SK-N-SH (cell line): ENCODE measurements at regions not wholly inside any gene's neighbourhood (a gene's known extent, or its start where the extent isn't known, plus 50 kb on each side); places are given as distances from the start of the nearest gene placed in this dataset.
"Not testable (repeated sequence)": the region's sequence is repeated elsewhere in the genome, so short reads cannot be mapped to it uniquely, and the experiment has no call there.

Experiments
- CTCF ChIA-PET: fragments of 300-600, 350-600 bp; formaldehyde crosslinking; extraction: SDS; loops from one replicate; lab custom pipeline; 2021; lab: Yijun Ruan, JAX
- POLR2A ChIA-PET: fragments of 350-600 bp; sonication (Branson Sonifier 250); formaldehyde crosslinking; extraction: SDS; loops from one replicate; lab custom pipeline; 2020; ENCODE audit warnings: antibody characterized with exemption, inconsistent platforms; lab: Yijun Ruan, JAX
- DNase-seq: peaks from one replicate; pipeline ENCODE4 v3.0.0; 2012
- H2AFZ ChIP-seq: fragments of 200-600 bp; sonication (generic); 2 replicates; pipeline ENCODE4 v1.8.1; 2016; ENCODE audit warnings: antibody characterized with exemption, mild to moderate bottlenecking, low read depth
- H3F3A ChIP-seq: fragments of 200-600 bp; sonication (generic); replicated peaks from 2 replicates; pipeline ENCODE3; 2016; ENCODE audit warnings: antibody characterized with exemption, mild to moderate bottlenecking; ENCODE audit not compliant: insufficient read depth
- H3K27ac ChIP-seq, 2 experiments: fragments of 200-500 bp in 1 of 2; fragments of 200-600 bp in 1 of 2; sonication (Bioruptor generic) in 1 of 2; sonication (generic), shearing (Covaris generic) in 1 of 2; 2 replicates each; pipeline versions ENCODE4 v1.5.1 to v1.6.1; 2014 to 2016; ENCODE audit warnings: low read depth in 2 of 2, inconsistent platforms in 1 of 2, low read length in 1 of 2, mild to moderate bottlenecking in 1 of 2, mixed read lengths in 1 of 2
- H3K27me3 ChIP-seq: fragments of 200-600 bp; sonication (generic), shearing (Covaris generic); 2 replicates; pipeline ENCODE4 v1.6.1; 2016; ENCODE audit warnings: mixed run types; ENCODE audit not compliant: insufficient read depth
- H3K36me3 ChIP-seq, 2 experiments: fragments of 200-500 bp in 1 of 2; fragments of 200-600 bp in 1 of 2; sonication (Bioruptor generic) in 1 of 2; sonication (generic) in 1 of 2; replicated peaks in 1 of 2; 2 replicates each; pipeline versions ENCODE3 to v1.5.1; 2014 to 2016; ENCODE audit warnings: low read length in 1 of 2, mild to moderate bottlenecking in 1 of 2; ENCODE audit not compliant: insufficient read depth in 2 of 2, control insufficient read depth in 1 of 2
- H3K4me1 ChIP-seq, 2 experiments: fragments of 200-500 bp in 1 of 2; fragments of 200-600 bp in 1 of 2; sonication (Bioruptor generic) in 1 of 2; sonication (generic), shearing (Covaris generic) in 1 of 2; 2 replicates each; pipeline versions ENCODE4 v1.5.1 to v1.6.1; 2014 to 2016; ENCODE audit warnings: low read depth in 1 of 2, low read length in 1 of 2, mixed run types in 1 of 2; ENCODE audit not compliant: insufficient read depth in 2 of 2, control insufficient read depth in 1 of 2
- H3K4me2 ChIP-seq: fragments of 200-600 bp; sonication (generic), shearing (Covaris generic); 2 replicates; pipeline ENCODE4 v1.6.1; 2017; ENCODE audit warnings: mixed run types
- H3K4me3 ChIP-seq, 2 experiments: fragments of 200-500 bp in 1 of 2; fragments of 200-600 bp in 1 of 2; sonication (Bioruptor generic) in 1 of 2; sonication (generic), shearing (Covaris generic) in 1 of 2; 2 replicates each; pipeline versions ENCODE4 v1.5.1 to v1.8.1; 2014 to 2016; ENCODE audit warnings: low read depth in 2 of 2, inconsistent platforms in 1 of 2, low read length in 1 of 2, mild to moderate bottlenecking in 1 of 2, mixed read lengths in 1 of 2, moderate library complexity in 1 of 2
- H3K79me2 ChIP-seq: fragments of 200-600 bp; sonication (generic); 2 replicates; pipeline ENCODE4 v1.8.1; 2017; ENCODE audit warnings: mild to moderate bottlenecking; ENCODE audit not compliant: insufficient read depth
- H3K9ac ChIP-seq: fragments of 200-600 bp; sonication (generic); 2 replicates; pipeline ENCODE4 v1.6.1; 2017; ENCODE audit warnings: mixed run types
- H3K9me2 ChIP-seq: fragments of 200-600 bp; sonication (generic); 2 replicates; pipeline ENCODE4 v1.6.1; 2017; ENCODE audit warnings: mixed run types
- H3K9me3 ChIP-seq: fragments of 200-600 bp; sonication (generic); 2 replicates; pipeline ENCODE4 v1.6.1; 2017; ENCODE audit warnings: mixed run types, mild to moderate bottlenecking, moderate library complexity
- H4K20me1 ChIP-seq: fragments of 200-600 bp; sonication (generic); 2 replicates; pipeline ENCODE4 v1.6.1; 2017; ENCODE audit warnings: mild to moderate bottlenecking, mixed run types; ENCODE audit not compliant: insufficient read depth
- FOXM1 ChIP-seq: IDR thresholded peaks from 2 replicates; pipeline ENCODE4 v1.4.0; 2012; ENCODE audit warnings: low read depth, mild to moderate bottlenecking
- NFIC ChIP-seq: IDR thresholded peaks from 2 replicates; pipeline ENCODE4 v1.4.0; 2012; ENCODE audit warnings: borderline replicate concordance
- NRF1 ChIP-seq: IDR thresholded peaks from 2 replicates; pipeline ENCODE4 v1.6.1; 2012; ENCODE audit warnings: low read depth, mild to moderate bottlenecking, low read length
- SIN3A ChIP-seq: IDR thresholded peaks from 2 replicates; pipeline ENCODE4 v1.6.1; 2012; ENCODE audit warnings: low read depth, mild to moderate bottlenecking, low read length, moderate library complexity, borderline replicate concordance
- SMC3 ChIP-seq: IDR thresholded peaks from 2 replicates; pipeline ENCODE4 v1.6.1; 2012; ENCODE audit warnings: low read depth, low read length, improper control_type of control experiment
- TEAD4 ChIP-seq: IDR thresholded peaks from 2 replicates; pipeline ENCODE4 v1.4.0; 2012; ENCODE audit warnings: mild to moderate bottlenecking, borderline replicate concordance; ENCODE audit not compliant: insufficient read depth
- USF1 ChIP-seq: IDR thresholded peaks from 2 replicates; pipeline ENCODE4 v1.4.0; 2012; ENCODE audit warnings: low read depth, borderline replicate concordance
- YY1 ChIP-seq: IDR thresholded peaks from 2 replicates; pipeline ENCODE4 v1.4.0; 2012; ENCODE audit warnings: low read depth, mild to moderate bottlenecking
- WGBS: methylation state at CpG from one replicate; pipeline ENCODE4 v1.1.6; 2017; ENCODE audit warnings: low lambda C conversion rate; 5-methylcytosine and 5-hydroxymethylcytosine counted together
- TF ChIP-seq, protein P1 (sequence below): fragments of 150-350 bp; IDR thresholded peaks from 2 replicates; pipeline ENCODE4 v1.6.1; 2016; ENCODE audit warnings: mild to moderate bottlenecking, low read depth, low read length

DNA sequence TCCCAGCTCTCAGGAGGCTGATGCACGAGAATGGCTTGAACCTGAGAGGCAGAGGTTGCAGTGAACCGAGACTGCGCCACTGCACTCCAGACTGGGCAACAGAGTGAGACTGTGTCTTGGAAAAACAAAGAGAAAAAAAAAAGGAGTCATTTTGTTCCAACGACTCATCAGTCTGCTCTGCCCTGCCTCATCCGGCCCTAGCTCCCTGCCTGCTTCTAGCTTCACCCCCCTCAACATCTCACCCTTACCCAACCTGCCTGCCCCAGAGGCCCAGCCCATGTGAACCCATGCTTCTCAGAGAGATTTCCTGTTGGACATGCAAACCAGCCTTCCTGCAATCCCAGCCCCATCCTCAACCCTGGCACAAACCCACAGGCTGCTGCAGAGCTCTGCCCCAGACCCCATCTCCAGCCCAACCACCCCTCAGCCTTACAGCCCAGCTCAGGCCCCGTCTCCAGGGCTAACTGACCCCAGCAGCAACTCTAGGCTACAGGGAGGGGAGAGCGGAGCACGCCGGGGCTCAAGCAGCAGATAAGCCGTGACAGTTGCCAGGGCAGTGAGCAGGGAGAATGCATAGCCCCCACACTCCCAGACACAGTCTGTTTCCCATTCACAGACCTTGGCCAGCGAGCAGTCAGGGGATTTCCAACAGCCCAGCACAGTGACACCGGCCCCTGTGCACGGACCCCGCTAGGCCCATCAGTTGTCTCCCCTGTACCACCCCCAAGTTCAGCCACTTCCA is 86.0 kb upstream of the KCTD7 start (continued):
- no peak for TF ChIP-seq NFIC
- TF ChIP-seq NRF1: no peak
- no peak for TF ChIP-seq USF1
- no peak for TF ChIP-seq SIN3A
- TF ChIP-seq, protein P1, sequence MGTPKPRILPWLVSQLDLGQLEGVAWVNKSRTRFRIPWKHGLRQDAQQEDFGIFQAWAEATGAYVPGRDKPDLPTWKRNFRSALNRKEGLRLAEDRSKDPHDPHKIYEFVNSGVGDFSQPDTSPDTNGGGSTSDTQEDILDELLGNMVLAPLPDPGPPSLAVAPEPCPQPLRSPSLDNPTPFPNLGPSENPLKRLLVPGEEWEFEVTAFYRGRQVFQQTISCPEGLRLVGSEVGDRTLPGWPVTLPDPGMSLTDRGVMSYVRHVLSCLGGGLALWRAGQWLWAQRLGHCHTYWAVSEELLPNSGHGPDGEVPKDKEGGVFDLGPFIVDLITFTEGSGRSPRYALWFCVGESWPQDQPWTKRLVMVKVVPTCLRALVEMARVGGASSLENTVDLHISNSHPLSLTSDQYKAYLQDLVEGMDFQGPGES: no peak
- no peak for TF ChIP-seq FOXM1

DNA sequence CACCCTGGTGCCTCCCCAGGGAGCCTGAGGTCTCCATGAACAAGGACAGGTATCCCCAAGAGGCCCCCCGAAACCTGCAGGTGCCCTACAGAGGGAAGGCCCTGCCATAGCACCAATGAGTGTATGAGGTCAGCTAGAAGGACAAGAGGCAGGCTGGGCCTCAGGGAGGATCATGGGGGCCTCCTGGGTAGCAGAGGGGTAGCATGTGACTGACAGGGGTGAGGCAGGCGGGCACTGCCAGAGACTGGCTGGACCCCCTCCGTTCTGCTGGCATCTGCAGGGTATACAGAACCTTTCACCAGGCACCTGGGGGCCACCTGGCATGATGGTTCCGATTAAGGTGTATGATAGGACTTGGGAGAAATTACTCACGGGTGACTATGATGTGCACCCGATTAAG is 79.2 kb upstream of the KCTD7 start:
- H3K9me2 ChIP-seq: no peaks in the 10 kb centered on the region
- no peak for DNase-seq
- WGBS: 92% methylated on average over 6 of the region's 6 CpGs
- no peak overlapping the region for H3K9ac ChIP-seq
- peaks cover 17% of the 10 kb centered on the region for H3F3A ChIP-seq
- ChIA-PET POLR2A (interaction anchor here (0.6 kb wide), 1 partner anchor 245 kb away, joined by 4 read pairs; no protein-coding TSS in a partner anchor), CTCF (interaction anchor here (0.8 to 2.3 kb wide), 2 partner anchors 9 to 519 kb away, joined by 3 to 7 read pairs; no protein-coding TSS in a partner anchor)
- peaks cover 38% of the 10 kb centered on the region; the same call in 1 of the 2 replicates for H3K79me2 ChIP-seq
- no peak overlapping the region for H3K4me2 ChIP-seq
- H3K36me3 ChIP-seq: peaks cover 20 to 67% of the 10 kb centered on the region in 2 experiments
- no peak overlapping the region for H3K27ac ChIP-seq
- no peaks in the 10 kb centered on the region for H3K27me3 ChIP-seq
- H4K20me1 ChIP-seq: no peaks in the 10 kb centered on the region
- no peaks in the 10 kb centered on the region for H3K9me3 ChIP-seq
- H3K4me3 ChIP-seq: no peak overlapping the region
- H2AFZ ChIP-seq: no peak overlapping the region
- TF ChIP-seq SMC3 (no peak), YY1 (no peak), TEAD4 (no peak)
- H3K4me1 ChIP-seq: no peaks in the 10 kb centered on the region

DNA sequence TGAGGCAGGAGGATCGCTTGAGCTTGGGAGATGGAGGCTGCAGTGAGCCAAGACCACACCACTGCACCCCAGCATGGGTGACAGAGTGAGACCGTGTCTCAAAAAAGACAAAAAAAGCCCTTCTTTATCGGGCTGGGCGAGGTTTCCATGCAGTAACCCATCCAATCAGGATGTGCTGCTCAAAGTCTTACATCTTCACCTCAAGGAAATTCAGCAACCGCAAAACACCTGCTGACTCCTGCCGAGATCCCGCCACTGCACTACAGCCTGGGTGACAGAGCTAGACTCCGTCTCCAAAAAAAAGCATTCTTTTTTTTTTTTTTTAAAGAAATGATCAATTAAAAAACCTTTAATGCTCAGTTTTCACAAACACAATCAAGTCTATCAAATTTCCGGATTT is 75.7 kb upstream of the KCTD7 start:
- Histone ChIP-seq H3K27ac (no peak overlapping the region), H3K4me2 (no peak overlapping the region), H4K20me1 (peaks cover 12% of the 10 kb centered on the region), H3K27me3 (no peaks in the 10 kb centered on the region), H3K9me2 (no peaks in the 10 kb centered on the region)
- CTCF ChIA-PET: no interaction called here
- TF ChIP-seq, protein P1: no peak
- TF ChIP-seq, all 33 proteins: peak for 0
- no peak for DNase-seq
- Histone ChIP-seq H3K4me3 (no peak overlapping the region), H3F3A (peaks cover 23% of the 10 kb centered on the region), H3K36me3 (peaks cover 32 to 67% of the 10 kb centered on the region in 2 experiments), H3K9ac (no peak overlapping the region), H3K9me3 (no peaks in the 10 kb centered on the region), H3K79me2 (peaks cover 57% of the 10 kb centered on the region), H2AFZ (no peak overlapping the region), H3K4me1 (peaks cover 0 to 3% of the 10 kb centered on the region in 2 experiments; a peak in 1 of 4 replicates)
- POLR2A ChIA-PET: no interaction called here
- WGBS: 93% methylated on average over 9 of the region's 9 CpGs

GRCh38 chr7:66553675-66554074 is 75.0 kb upstream of the KCTD7 start:
- peaks cover 58% of the 10 kb centered on the region for H3K79me2 ChIP-seq
- H3K9me3 ChIP-seq, H3K4me3 ChIP-seq, H3K4me1 ChIP-seq, H3K9me2 ChIP-seq, H3K27ac ChIP-seq, DNase-seq, H2AFZ ChIP-seq, H3K4me2 ChIP-seq, H3K27me3 ChIP-seq, POLR2A ChIA-PET, H3K9ac ChIP-seq: not testable (repeated sequence)
- peaks cover 18% of the 10 kb centered on the region for H4K20me1 ChIP-seq
- H3K36me3 ChIP-seq: peaks cover 32 to 65% of the 10 kb centered on the region in 2 experiments
- peaks cover 23% of the 10 kb centered on the region for H3F3A ChIP-seq
- CTCF ChIA-PET: interaction anchor here (0.6 kb wide), 1 partner anchor 191 kb away, joined by 3 read pairs; no protein-coding TSS in a partner anchor
- 91% methylated on average over 2 of the region's 2 CpGs for WGBS

GRCh38 chr7:66554291-66554690 is 74.4 kb upstream of the KCTD7 start:
- Histone ChIP-seq H4K20me1 (peaks cover 23% of the 10 kb centered on the region), H3F3A (peaks cover 29% of the 10 kb centered on the region), H3K36me3 (peaks cover 32 to 61% of the 10 kb centered on the region in 2 experiments), H3K79me2 (peaks cover 55% of the 10 kb centered on the region)
- H3K4me2 ChIP-seq, H3K9me2 ChIP-seq, H3K27ac ChIP-seq, H3K9ac ChIP-seq, H3K9me3 ChIP-seq, H3K4me1 ChIP-seq, POLR2A ChIA-PET, H3K4me3 ChIP-seq, H2AFZ ChIP-seq, H3K27me3 ChIP-seq, DNase-seq: not testable (repeated sequence)
- CTCF ChIA-PET: interaction anchor here (0.6 kb wide), 1 partner anchor 191 kb away, joined by 3 read pairs; no protein-coding TSS in a partner anchor
- 86% methylated on average over 8 of the region's 8 CpGs for WGBS
